Tibial artery (tissue), 4 donors: ENCODE measurements at regions not wholly inside any gene's neighbourhood (a gene's known extent, or its start where the extent isn't known, plus 50 kb on each side); places are given as distances from the start of the nearest gene placed in this dataset.

Source experiments
- DNase-seq, 2 donors: peaks; one replicate each; pipeline ENCODE4 v3.0.0-alpha.2; 2019
- H3K27ac ChIP-seq, 2 donors: fragments of 200-600 bp; sonication (generic) in 1 of 2; 1 replicate in 1 of 2; 2 replicates in 1 of 2; pipeline ENCODE4 v1.5.1; 2018 to 2019; ENCODE audit warnings: mild to moderate bottlenecking in 1 of 2
- H3K27me3 ChIP-seq, 2 donors: fragments of 200-600 bp; sonication (generic) in 1 of 2; one replicate each; pipeline versions ENCODE4 v1.5.1 to v1.6.0; 2016 to 2019
- H3K36me3 ChIP-seq, 3 donors: fragments of 200-600 bp; sonication (generic) in 2 of 3; one replicate each; pipeline ENCODE4 v1.5.1; 2016 to 2019; ENCODE audit warnings: mild to moderate bottlenecking in 2 of 3
- H3K4me1 ChIP-seq, 4 donors: fragments of 200-600 bp; sonication (generic) in 2 of 4; 1 replicate in 3 of 4; 2 replicates in 1 of 4; pipeline ENCODE4 v1.5.1; 2016 to 2019
- H3K4me3 ChIP-seq, 2 donors: fragments of 200-600 bp; sonication (generic) in 1 of 2; 1 replicate in 1 of 2; 2 replicates in 1 of 2; pipeline ENCODE4 v1.5.1; 2018 to 2019; ENCODE audit warnings: mild to moderate bottlenecking in 2 of 2
- H3K9me3 ChIP-seq, 3 donors: fragments of 200-600 bp; sonication (generic) in 1 of 3; one replicate each; pipeline ENCODE4 v1.5.1; 2016 to 2019
- intact Hi-C: fragments of 100-400 bp; cut with DNase I; formaldehyde crosslinking; loops from one replicate; pipeline ENCODE4 v1.15.0; 2023; ENCODE audit warnings: low total_unique reads
- TF ChIP-seq, protein P1 (sequence below), 2 experiments: fragments of 200-600 bp in 1 of 2; fragments of 450-650 bp in 1 of 2; IDR thresholded peaks; one replicate each; pipeline ENCODE4 v1.5.1; 2017 to 2019; ENCODE audit warnings: antibody characterized with exemption in 2 of 2, mild to moderate bottlenecking in 1 of 2, moderate library complexity in 1 of 2

DNA sequence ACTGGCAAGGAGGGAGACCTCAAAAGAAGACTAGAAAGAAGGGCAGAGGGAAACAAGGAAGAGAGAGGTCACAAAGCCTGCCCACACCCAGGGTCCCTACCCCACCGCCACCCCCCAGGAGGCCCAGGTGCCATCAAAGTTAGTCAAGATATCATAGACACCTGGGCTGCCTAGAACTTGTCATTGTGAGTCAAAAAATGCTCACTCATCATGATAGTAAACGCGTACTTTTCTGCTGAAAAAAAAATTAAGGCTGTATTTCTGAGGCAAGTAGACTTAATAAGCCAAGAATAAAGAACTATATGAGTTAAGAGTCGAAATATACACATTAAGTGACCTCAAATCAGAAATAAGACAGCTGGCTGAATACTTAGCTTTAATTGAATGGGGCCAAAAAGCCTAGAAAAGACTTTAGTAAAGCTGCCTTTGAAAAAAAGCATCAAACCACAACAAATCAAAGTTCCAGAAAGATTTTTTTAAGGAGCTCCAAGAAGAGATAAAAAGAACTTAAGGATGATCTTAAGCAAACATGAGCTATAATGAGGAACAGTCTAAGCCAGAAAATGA lies 415.5 kb upstream of the PPP2R3A start:
- Histone ChIP-seq H3K4me3 (no peak overlapping the region), H3K9me3 (no peaks in the 10 kb centered on the region), H3K36me3 (no peaks in the 10 kb centered on the region), H3K27ac (no peak overlapping the region), H3K27me3 (no peaks in the 10 kb centered on the region), H3K4me1 (no peaks in the 10 kb centered on the region)
- DNase-seq = no peak
- TF ChIP-seq, protein P1, sequence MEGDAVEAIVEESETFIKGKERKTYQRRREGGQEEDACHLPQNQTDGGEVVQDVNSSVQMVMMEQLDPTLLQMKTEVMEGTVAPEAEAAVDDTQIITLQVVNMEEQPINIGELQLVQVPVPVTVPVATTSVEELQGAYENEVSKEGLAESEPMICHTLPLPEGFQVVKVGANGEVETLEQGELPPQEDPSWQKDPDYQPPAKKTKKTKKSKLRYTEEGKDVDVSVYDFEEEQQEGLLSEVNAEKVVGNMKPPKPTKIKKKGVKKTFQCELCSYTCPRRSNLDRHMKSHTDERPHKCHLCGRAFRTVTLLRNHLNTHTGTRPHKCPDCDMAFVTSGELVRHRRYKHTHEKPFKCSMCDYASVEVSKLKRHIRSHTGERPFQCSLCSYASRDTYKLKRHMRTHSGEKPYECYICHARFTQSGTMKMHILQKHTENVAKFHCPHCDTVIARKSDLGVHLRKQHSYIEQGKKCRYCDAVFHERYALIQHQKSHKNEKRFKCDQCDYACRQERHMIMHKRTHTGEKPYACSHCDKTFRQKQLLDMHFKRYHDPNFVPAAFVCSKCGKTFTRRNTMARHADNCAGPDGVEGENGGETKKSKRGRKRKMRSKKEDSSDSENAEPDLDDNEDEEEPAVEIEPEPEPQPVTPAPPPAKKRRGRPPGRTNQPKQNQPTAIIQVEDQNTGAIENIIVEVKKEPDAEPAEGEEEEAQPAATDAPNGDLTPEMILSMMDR (IDR thresholded peaks at IDR 0.05) = no peak
- intact Hi-C loops = no loop called here

DNA sequence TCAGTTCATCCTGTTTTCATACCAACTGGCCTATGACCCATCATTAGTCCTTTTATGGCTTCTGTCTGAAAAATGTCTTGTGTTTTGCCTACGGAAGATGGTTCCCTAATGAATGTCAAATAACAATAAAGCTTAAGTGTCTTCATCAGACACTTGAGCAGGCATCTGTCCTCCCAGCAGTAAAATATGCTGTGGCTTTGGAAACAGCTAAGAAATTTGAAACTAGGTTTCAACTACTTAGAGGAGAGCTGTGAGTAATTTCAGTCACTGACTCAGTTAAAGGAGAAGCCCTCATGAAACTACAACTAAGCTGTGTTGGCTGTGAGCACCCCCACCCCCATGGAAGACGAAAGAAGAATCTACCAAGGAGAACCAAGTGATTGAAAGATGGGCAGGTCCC lies 409.4 kb upstream of the PPP2R3A start:
- Histone ChIP-seq H3K9me3 (no peaks in the 10 kb centered on the region), H3K27me3 (no peaks in the 10 kb centered on the region), H3K27ac (no peak overlapping the region), H3K4me3 (no peak overlapping the region), H3K4me1 (no peaks in the 10 kb centered on the region), H3K36me3 (no peaks in the 10 kb centered on the region)
- TF ChIP-seq, protein P1 (IDR thresholded peaks at IDR 0.05) = no peak
- DNase-seq = no peak
- intact Hi-C loops = no loop called here

DNA sequence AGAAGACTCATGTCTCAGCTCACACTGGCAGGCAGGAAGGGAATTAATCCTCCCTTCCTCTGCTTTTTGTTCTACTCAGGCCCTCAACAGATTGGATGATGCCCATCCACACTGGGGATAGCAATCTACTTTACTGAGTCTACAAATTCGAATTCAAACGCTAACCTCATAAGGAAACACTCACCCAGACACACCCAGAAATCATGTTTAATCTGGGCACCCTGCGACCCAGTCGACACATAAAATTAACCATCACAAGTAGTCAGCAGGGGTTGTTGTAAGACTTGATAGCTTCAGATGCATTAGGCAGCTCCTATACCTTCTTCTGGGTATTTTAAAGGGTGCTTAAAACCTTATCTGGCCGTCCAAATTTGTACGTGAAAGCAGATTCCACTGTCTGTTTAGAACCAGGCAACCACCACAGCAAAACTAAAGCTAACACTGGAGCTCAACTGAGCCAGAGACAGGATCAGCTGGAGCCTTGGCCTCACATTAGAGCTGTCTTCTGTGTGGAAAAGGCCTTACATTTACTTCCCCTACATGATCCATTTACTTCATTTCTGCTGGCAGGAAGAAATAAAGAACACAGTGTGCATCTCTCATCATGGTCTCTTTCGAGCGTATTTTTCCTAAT lies 407.3 kb upstream of the PPP2R3A start:
- no peaks in the 10 kb centered on the region for H3K36me3 ChIP-seq
- TF ChIP-seq, protein P1 (IDR thresholded peaks at IDR 0.05) = no peak
- DNase-seq = no peak
- no peak overlapping the region for H3K4me3 ChIP-seq
- no peaks in the 10 kb centered on the region for H3K9me3 ChIP-seq
- H3K27me3 ChIP-seq = no peaks in the 10 kb centered on the region
- intact Hi-C loops = no loop called here
- no peaks in the 10 kb centered on the region for H3K4me1 ChIP-seq
- no peak overlapping the region for H3K27ac ChIP-seq

DNA sequence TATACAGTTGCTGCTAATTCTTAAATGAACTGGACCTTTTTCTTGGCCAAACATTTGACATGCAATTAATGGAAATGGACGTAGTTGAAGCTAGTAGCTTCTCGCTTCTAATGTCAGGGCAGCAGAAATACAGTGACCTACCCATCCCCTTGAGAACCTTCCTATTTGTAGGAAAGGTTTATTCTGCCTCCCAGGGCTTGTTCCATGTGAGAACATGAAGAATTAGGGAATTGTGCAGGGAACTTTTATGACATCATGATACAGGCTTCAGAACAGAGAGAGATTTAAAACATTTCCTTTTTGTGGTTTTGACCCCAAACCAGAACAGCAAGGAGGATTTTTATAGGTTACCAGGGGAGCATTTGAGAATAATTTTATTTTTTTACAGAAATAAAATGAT lies 406.6 kb upstream of the PPP2R3A start:
- H3K36me3 ChIP-seq = no peaks in the 10 kb centered on the region
- no peak for DNase-seq

GRCh38 chr3:135559802-135560201 lies 405.7 kb upstream of the PPP2R3A start:
- no peaks in the 10 kb centered on the region for H3K36me3 ChIP-seq
- no peak for DNase-seq
- peaks cover 0 to 2% of the 10 kb centered on the region in 2 donors for H3K27me3 ChIP-seq
- TF ChIP-seq, protein P1 (IDR thresholded peaks at IDR 0.05) = no peak
- H3K27ac ChIP-seq = no peak overlapping the region
- no peaks in the 10 kb centered on the region for H3K4me1 ChIP-seq
- no peaks in the 10 kb centered on the region for H3K9me3 ChIP-seq
- intact Hi-C loops = no loop called here
- H3K4me3 ChIP-seq = no peak overlapping the region

More for the DNA sequence above, 406.6 kb upstream of the PPP2R3A start:
- intact Hi-C loops = no loop called here
- H3K9me3 ChIP-seq = no peaks in the 10 kb centered on the region
- no peaks in the 10 kb centered on the region for H3K4me1 ChIP-seq
- TF ChIP-seq, protein P1 (IDR thresholded peaks at IDR 0.05) = no peak
- H3K27ac ChIP-seq = no peak overlapping the region
- no peaks in the 10 kb centered on the region for H3K27me3 ChIP-seq
- H3K4me3 ChIP-seq = no peak overlapping the region
